Right lobe of liver (tissue), 6 donors: ENCODE measurements at regions not wholly inside any gene's neighbourhood (a gene's known extent, or its start where the extent isn't known, plus 50 kb on each side); places are given as distances from the start of the nearest gene placed in this dataset.
"Not testable (repeated sequence)": the region's sequence is repeated elsewhere in the genome, so short reads cannot be mapped to it uniquely, and the experiment has no call there.

Experiments
- ATAC-seq, 4 donors: fragments of 200-7000 bp; cut with Tn5 transposase; one replicate each; pipeline ENCODE4 v1.9.1; 2020; ENCODE audit warnings: mild to moderate bottlenecking in 4 of 4, moderate library complexity in 4 of 4
- DNase-seq, 3 donors: peaks; one replicate each; pipeline ENCODE4 v3.0.0-alpha.2; 2020
- H3K27ac ChIP-seq, 3 donors: fragments of 200-600 bp; one replicate each; pipeline ENCODE4 v1.8.0; 2022
- H3K27me3 ChIP-seq, 2 donors: fragments of 200-600 bp; one replicate each; pipeline ENCODE4 v1.8.0; 2022
- H3K36me3 ChIP-seq, 4 donors: fragments of 200-600 bp; sonication (generic) in 1 of 4; one replicate each; pipeline versions ENCODE4 v1.5.1 to v1.8.0; 2017 to 2022; ENCODE audit warnings: control low read depth in 1 of 4
- H3K4me1 ChIP-seq, 4 donors: fragments of 200-600 bp; sonication (generic) in 1 of 4; one replicate each; pipeline versions ENCODE4 v1.5.1 to v1.8.0; 2017 to 2022; ENCODE audit warnings: control low read depth in 1 of 4
- H3K4me3 ChIP-seq, 3 donors: fragments of 200-600 bp; one replicate each; pipeline ENCODE4 v1.8.0; 2022
- H3K9me3 ChIP-seq, 4 donors: fragments of 200-600 bp; sonication (generic) in 1 of 4; one replicate each; pipeline versions ENCODE4 v1.5.1 to v1.8.0; 2017 to 2022; ENCODE audit warnings: control low read depth in 1 of 4
- CTCF ChIP-seq, 4 donors: fragments of 200-600 bp in 3 of 4; fragments of 450-650 bp in 1 of 4; IDR thresholded peaks; one replicate each; pipeline versions ENCODE4 v1.5.1 to v1.8.0; 2016 to 2022; ENCODE audit warnings: antibody characterized with exemption in 4 of 4, mild to moderate bottlenecking in 2 of 4
- POLR2A ChIP-seq: fragments of 450-650 bp; IDR thresholded peaks from one replicate; pipeline ENCODE4 v1.6.1; 2017; ENCODE audit warnings: antibody characterized with exemption, mild to moderate bottlenecking
- WGBS: methylation state at CpG from one replicate; pipeline ENCODE4 v1.1.6; 2018; ENCODE audit warnings: low coverage, low lambda C conversion rate; ENCODE audit not compliant: insufficient coverage; ENCODE audit errors: missing lambda C conversion rate; 5-methylcytosine and 5-hydroxymethylcytosine counted together
- intact Hi-C, 2 donors: fragments of 100-400 bp; cut with DNase I; formaldehyde crosslinking; loops; one replicate each; pipeline versions ENCODE4 v1.11.2 to v1.14.1; 2022
- donor health status: DM: no; HTN: yes; CAD: no.
- donor health status: DM: no; HTN: no; CAD: no.
- donor health status: DM: no; HTN: no; CAD: no.
- donor health status: DM: no; HTN: yes; CAD: no.
- donor health status: DM: no; HTN: yes; CAD: no.

- ATAC-seq (no peak), DNase-seq (no peak)
- peaks cover 0 to 3% of the 10 kb centered on the region in 2 donors for H3K27me3 ChIP-seq
- H3K4me1 ChIP-seq = no peaks in the 10 kb centered on the region
- no peaks in the 10 kb centered on the region for H3K9me3 ChIP-seq
- H3K4me3 ChIP-seq = no peak overlapping the region
- 61% methylated on average over 2 of the region's 2 CpGs for WGBS
- TF ChIP-seq CTCF (IDR thresholded peaks at IDR 0.05) (no peak), POLR2A (no peak)
- intact Hi-C loops = no loop called here
- H3K27ac ChIP-seq = no peak overlapping the region
- no peaks in the 10 kb centered on the region for H3K36me3 ChIP-seq
Observed at GRCh38 chr7:112946350-112946749, 140.3 kb downstream of the GPR85 start.

- TF ChIP-seq POLR2A (no peak), CTCF (IDR thresholded peaks at IDR 0.05) (no peak)
- H3K4me1 ChIP-seq = no peaks in the 10 kb centered on the region
- intact Hi-C loops = no loop called here
- H3K4me3 ChIP-seq = no peak overlapping the region
- H3K27me3 ChIP-seq = peaks cover 0 to 3% of the 10 kb centered on the region in 2 donors
- no peaks in the 10 kb centered on the region for H3K9me3 ChIP-seq
- DNase-seq = no peak
- no peak overlapping the region for H3K27ac ChIP-seq
- H3K36me3 ChIP-seq = no peaks in the 10 kb centered on the region
- no peak for ATAC-seq
- WGBS = 59% methylated on average over 3 of the region's 3 CpGs
Observed at GRCh38 chr7:112945046-112945445, 141.6 kb downstream of the GPR85 start.

- intact Hi-C loops = no loop called here
- TF ChIP-seq POLR2A (no peak), CTCF (IDR thresholded peaks at IDR 0.05) (no peak)
- Histone ChIP-seq H3K27me3 (peaks cover 0 to 3% of the 10 kb centered on the region in 2 donors), H3K4me1 (peaks cover 0 to 9% (median 2%) of the 10 kb centered on the region in 4 donors), H3K4me3 (no peak overlapping the region), H3K36me3 (no peaks in the 10 kb centered on the region), H3K9me3 (no peaks in the 10 kb centered on the region), H3K27ac (no peak overlapping the region)
- ATAC-seq (no peak), DNase-seq (no peak)
- WGBS = 86% methylated on average over 1 of the region's 1 CpG
Observed at GRCh38 chr7:112942981-112943380, 143.6 kb downstream of the GPR85 start.

- DNase-seq, H3K36me3 ChIP-seq, H3K9me3 ChIP-seq, H3K27ac ChIP-seq, H3K4me3 ChIP-seq, H3K27me3 ChIP-seq, intact Hi-C loops, H3K4me1 ChIP-seq, ATAC-seq: not testable (repeated sequence)
- 87% methylated on average over 5 of the region's 6 CpGs for WGBS
Observed at GRCh38 chr7:112942125-112942524, 144.5 kb downstream of the GPR85 start.

- peak overlapping the region; percentile 40 to 88 (median 81) for H3K4me3 ChIP-seq
- ATAC-seq (peak; percentile 35 to 46 (median 39)), DNase-seq (no peak)
- TF ChIP-seq POLR2A = no peak
- no peak for TF ChIP-seq CTCF (IDR thresholded peaks at IDR 0.05)
- H3K27me3 ChIP-seq = peaks cover 0 to 3% of the 10 kb centered on the region in 2 donors
- intact Hi-C loops = no loop called here
- peaks cover 0 to 9% (median 2%) of the 10 kb centered on the region in 4 donors for H3K4me1 ChIP-seq
- no peaks in the 10 kb centered on the region for H3K36me3 ChIP-seq
- WGBS = 7% methylated on average over 8 of the region's 8 CpGs
- H3K27ac ChIP-seq = peak overlapping the region in 2 of 3 donors; percentile 50 to 61
- H3K9me3 ChIP-seq = no peaks in the 10 kb centered on the region
Observed at GRCh38 chr7:112940314-112940732, 146.3 kb downstream of the GPR85 start.
